Kidney (tissue), 13 donors: ENCODE measurements at regions not wholly inside any gene's neighbourhood (a gene's known extent, or its start where the extent isn't known, plus 50 kb on each side); places are given as distances from the start of the nearest gene placed in this dataset.

Source experiments
- DNase-seq, 5 donors: peaks; one replicate each; pipeline ENCODE4 v3.0.0-alpha.2; 2013 to 2020
- FAIRE-seq: peaks from 2 replicates; lab custom pipeline; 2012; peaks lifted over from hg19 to GRCh38; lab: Jason Lieb, UNC
- H3K27ac ChIP-seq, 2 donors: one replicate each; pipeline ENCODE4 v1.7.0; 2013; ENCODE audit warnings: low read depth in 2 of 2, low read length in 2 of 2, inconsistent platforms in 1 of 2
- H3K27me3 ChIP-seq: one replicate; pipeline ENCODE4 v1.7.1; 2013; ENCODE audit warnings: low read length, inconsistent platforms; ENCODE audit not compliant: control insufficient read depth, insufficient read depth
- H3K36me3 ChIP-seq, 3 donors: one replicate each; pipeline versions ENCODE4 v1.7.0 to v1.7.1; 2013; ENCODE audit warnings: low read length in 3 of 3, control low read depth in 1 of 3, inconsistent platforms in 1 of 3; ENCODE audit not compliant: insufficient read depth in 3 of 3, control insufficient read depth in 2 of 3
- H3K4me1 ChIP-seq, 3 donors: one replicate each; pipeline versions ENCODE4 v1.7.0 to v1.7.1; 2013; ENCODE audit warnings: low read length in 3 of 3, inconsistent platforms in 1 of 3, low read depth in 1 of 3; ENCODE audit not compliant: control insufficient read depth in 2 of 3, insufficient read depth in 2 of 3
- H3K4me3 ChIP-seq, 3 donors: one replicate each; pipeline versions ENCODE4 v1.7.0 to v1.8.1; 2013; ENCODE audit warnings: low read length in 3 of 3, control low read depth in 1 of 3, inconsistent platforms in 1 of 3
- H3K9ac ChIP-seq, 3 donors: one replicate each; pipeline versions ENCODE4 v1.7.0 to v1.7.1; 2013; ENCODE audit warnings: low read length in 3 of 3, control low read depth in 1 of 3, inconsistent platforms in 1 of 3
- H3K9me3 ChIP-seq, 3 donors: one replicate each; pipeline versions ENCODE4 v1.7.0 to v1.7.1; 2013; ENCODE audit warnings: low read length in 3 of 3, control low read depth in 1 of 3, inconsistent platforms in 1 of 3; ENCODE audit not compliant: control insufficient read depth in 2 of 3, insufficient read depth in 1 of 3
- intact Hi-C: fragments of 100-400 bp; cut with DNase I; formaldehyde crosslinking; loops from one replicate; pipeline ENCODE4 v1.11.1; 2022
- TF ChIP-seq, protein P1 (sequence below): IDR thresholded peaks from 3 replicates; pipeline ENCODE4 v1.5.1; 2012; ENCODE audit warnings: mild to moderate bottlenecking, moderate library complexity, borderline replicate concordance; ENCODE audit not compliant: insufficient read depth; ENCODE audit errors: extremely low read depth
- donor health status: control.
- donor health status: control.
- donor health status: control.
- donor health status: control.
- donor health status: control.
- donor health status: DM: yes; HTN: yes; CAD: no.
- donor health status: Normal renal cell carcinoma (clear cell type).

DNA sequence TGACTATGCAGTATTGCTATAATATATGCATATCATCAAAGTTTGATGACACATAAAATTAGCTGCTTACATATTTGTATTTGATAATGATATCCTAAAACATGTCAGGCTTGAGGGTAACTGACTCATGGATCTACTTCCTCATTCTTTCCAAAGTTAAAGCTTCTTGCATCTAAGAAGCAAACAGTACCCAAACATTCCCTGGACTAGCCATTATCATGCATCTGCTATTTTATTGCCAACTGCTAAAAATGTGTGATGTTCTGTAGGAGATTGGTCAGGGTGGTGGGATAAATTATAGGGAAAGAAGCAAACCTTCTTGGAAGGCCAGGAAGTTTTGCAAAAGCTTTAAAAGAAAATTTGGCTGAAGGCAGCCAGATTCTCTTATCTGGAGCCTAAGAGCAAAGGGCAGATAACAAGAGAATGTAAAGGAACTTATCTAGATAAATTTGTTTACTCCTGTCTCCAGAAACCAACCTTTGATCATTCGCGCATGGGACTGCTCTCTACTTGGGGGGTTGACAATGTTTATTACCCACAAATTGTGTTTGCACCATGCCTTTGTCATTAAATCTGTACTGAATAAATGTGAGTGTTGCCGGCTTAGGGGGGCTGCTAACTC, 604.1 kb upstream of the TLE4 start:
- intact Hi-C loops = no loop called here
- DNase-seq (no peak), FAIRE-seq (no peak)
- no peaks in the 10 kb centered on the region for H3K36me3 ChIP-seq
- no peaks in the 10 kb centered on the region for H3K9me3 ChIP-seq
- no peaks in the 10 kb centered on the region for H3K4me1 ChIP-seq
- no peak overlapping the region for H3K9ac ChIP-seq
- H3K4me3 ChIP-seq = no peak overlapping the region
- H3K27ac ChIP-seq = no peak overlapping the region
- TF ChIP-seq, protein P1, sequence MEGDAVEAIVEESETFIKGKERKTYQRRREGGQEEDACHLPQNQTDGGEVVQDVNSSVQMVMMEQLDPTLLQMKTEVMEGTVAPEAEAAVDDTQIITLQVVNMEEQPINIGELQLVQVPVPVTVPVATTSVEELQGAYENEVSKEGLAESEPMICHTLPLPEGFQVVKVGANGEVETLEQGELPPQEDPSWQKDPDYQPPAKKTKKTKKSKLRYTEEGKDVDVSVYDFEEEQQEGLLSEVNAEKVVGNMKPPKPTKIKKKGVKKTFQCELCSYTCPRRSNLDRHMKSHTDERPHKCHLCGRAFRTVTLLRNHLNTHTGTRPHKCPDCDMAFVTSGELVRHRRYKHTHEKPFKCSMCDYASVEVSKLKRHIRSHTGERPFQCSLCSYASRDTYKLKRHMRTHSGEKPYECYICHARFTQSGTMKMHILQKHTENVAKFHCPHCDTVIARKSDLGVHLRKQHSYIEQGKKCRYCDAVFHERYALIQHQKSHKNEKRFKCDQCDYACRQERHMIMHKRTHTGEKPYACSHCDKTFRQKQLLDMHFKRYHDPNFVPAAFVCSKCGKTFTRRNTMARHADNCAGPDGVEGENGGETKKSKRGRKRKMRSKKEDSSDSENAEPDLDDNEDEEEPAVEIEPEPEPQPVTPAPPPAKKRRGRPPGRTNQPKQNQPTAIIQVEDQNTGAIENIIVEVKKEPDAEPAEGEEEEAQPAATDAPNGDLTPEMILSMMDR = no peak
- H3K27me3 ChIP-seq = no peaks in the 10 kb centered on the region

DNA sequence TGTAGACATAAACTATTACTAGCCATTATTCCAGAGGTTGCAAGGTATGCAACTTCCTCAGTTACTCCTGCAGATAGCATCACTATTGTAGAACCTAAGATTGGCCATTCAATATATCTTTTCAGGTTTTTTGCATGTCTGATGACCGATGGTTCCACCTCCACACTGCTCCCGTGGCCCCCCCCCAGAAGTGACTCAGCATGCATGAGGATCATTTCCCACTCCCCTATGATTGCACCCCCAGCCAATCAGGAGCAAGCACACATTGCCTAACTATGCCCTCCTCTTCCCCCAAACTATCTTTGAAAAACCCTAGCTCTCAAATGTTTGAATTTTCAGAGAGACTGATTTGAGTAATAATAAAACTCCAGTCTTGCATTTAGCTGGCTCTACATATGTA, 601.4 kb upstream of the TLE4 start:
- Histone ChIP-seq H3K9ac (no peak overlapping the region), H3K9me3 (no peaks in the 10 kb centered on the region), H3K4me1 (no peaks in the 10 kb centered on the region), H3K36me3 (no peaks in the 10 kb centered on the region), H3K27ac (no peak overlapping the region), H3K4me3 (no peak overlapping the region), H3K27me3 (no peaks in the 10 kb centered on the region)
- FAIRE-seq (no peak), DNase-seq (no peak)
- intact Hi-C loops = no loop called here
- TF ChIP-seq, protein P1 = no peak

DNA sequence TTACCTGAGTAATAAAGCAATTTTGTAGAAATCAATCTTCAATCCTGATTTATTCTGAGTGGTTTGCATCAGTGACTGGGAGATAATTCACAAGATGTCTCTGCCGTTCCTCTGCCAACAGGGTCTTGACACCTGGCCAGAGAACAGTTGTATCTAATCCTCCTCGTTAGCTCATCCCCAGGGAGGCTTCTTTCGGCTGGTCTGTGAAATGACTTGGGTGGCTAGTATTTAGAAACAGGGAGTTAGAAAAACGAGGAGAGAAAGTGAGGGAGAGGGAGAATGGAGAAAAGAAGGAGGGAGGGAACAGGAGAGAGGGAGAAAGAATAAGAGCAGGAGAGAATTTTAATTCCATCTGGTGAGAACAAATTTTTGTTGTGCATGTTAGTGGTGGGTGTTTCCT, 600.2 kb upstream of the TLE4 start:
- no peak for FAIRE-seq
- Histone ChIP-seq H3K36me3 (no peaks in the 10 kb centered on the region), H3K27me3 (no peaks in the 10 kb centered on the region), H3K27ac (no peak overlapping the region), H3K4me3 (no peak overlapping the region), H3K4me1 (no peaks in the 10 kb centered on the region), H3K9me3 (no peaks in the 10 kb centered on the region), H3K9ac (no peak overlapping the region)
- TF ChIP-seq, protein P1 = no peak
- DNase-seq = no peak
- intact Hi-C loops = no loop called here
